ENCODE measurements at regions not wholly inside any gene's neighbourhood (a gene's known extent, or its start where the extent isn't known, plus 50 kb on each side); places are given as distances from the start of the nearest gene placed in this dataset.

GRCh38 chr4:74671080-74671698 is 123.1 kb downstream of the BTC start:
- Histone ChIP-seq H4K20me1 (ENCODE audit: insufficient read depth, low read length) (no peaks in the 10 kb centered on the region), H3K4me1 (ENCODE audit: insufficient read depth, low read length) (no peaks in the 10 kb centered on the region), H2AFZ (ENCODE audit: low read depth, low read length) (no peak overlapping the region), H3K27ac (ENCODE audit: low read depth, low read length) (no peak overlapping the region), H3K4me2 (ENCODE audit: low read length) (no peak overlapping the region), H3K4me3 (ENCODE audit: insufficient read depth, low read depth, low read length) (no peak overlapping the region), H3K9me3 (ENCODE audit: insufficient read depth, low read depth, low read length) (no peaks in the 10 kb centered on the region), H3K36me3 (ENCODE audit: insufficient read depth, low read length) (no peaks in the 10 kb centered on the region), H3K9ac (ENCODE audit: low read length) (no peak overlapping the region), H3K79me2 (ENCODE audit: insufficient read depth, low read length) (no peaks in the 10 kb centered on the region), H3K27me3 (ENCODE audit: insufficient read depth, low read length) (peaks cover 7% of the 10 kb centered on the region)
- Mint-ChIP-seq H3K27ac (ENCODE audit: unreplicated experiment) (no peak overlapping the region), H3K4me1 (ENCODE audit: low read depth, unreplicated experiment) (peaks cover 1% of the 10 kb centered on the region), H3K4me3 (ENCODE audit: unreplicated experiment) (no peak overlapping the region), H3K36me3 (ENCODE audit: low read depth, unreplicated experiment) (no peaks in the 10 kb centered on the region), H3K27me3 (ENCODE audit: low read depth, unreplicated experiment) (peaks cover 2% of the 10 kb centered on the region), H3K9me3 (ENCODE audit: unreplicated experiment) (no peaks in the 10 kb centered on the region)
- peak; percentile 70 for TF ChIP-seq CTCF (IDR thresholded peaks at IDR 0.05; ENCODE audit: insufficient read depth, low read depth, low read length)
- no peak for TF ChIP-seq EZH2 (IDR thresholded peaks at IDR 0.05; ENCODE audit: insufficient read depth, low read length)
- peak; percentile 32 for DNase-seq (ENCODE audit: low read depth)
- peak; percentile 49 for FAIRE-seq

GRCh38 chr4:74674750-74675149 is 119.6 kb downstream of the BTC start:
- no peak for FAIRE-seq
- H3K4me3 Mint-ChIP-seq (ENCODE audit: unreplicated experiment), result no peak overlapping the region
- H3K27ac Mint-ChIP-seq (ENCODE audit: unreplicated experiment), result no peak overlapping the region
- Histone ChIP-seq H3K27me3 (ENCODE audit: insufficient read depth, low read length) (peaks cover 7% of the 10 kb centered on the region), H3K9ac (ENCODE audit: low read length) (no peak overlapping the region), H3K36me3 (ENCODE audit: insufficient read depth, low read length) (no peaks in the 10 kb centered on the region), H2AFZ (ENCODE audit: low read depth, low read length) (no peak overlapping the region), H3K4me1 (ENCODE audit: insufficient read depth, low read length) (no peaks in the 10 kb centered on the region), H4K20me1 (ENCODE audit: insufficient read depth, low read length) (no peaks in the 10 kb centered on the region), H3K4me3 (ENCODE audit: insufficient read depth, low read depth, low read length) (no peak overlapping the region), H3K79me2 (ENCODE audit: insufficient read depth, low read length) (no peaks in the 10 kb centered on the region), H3K4me2 (ENCODE audit: low read length) (no peak overlapping the region), H3K27ac (ENCODE audit: low read depth, low read length) (no peak overlapping the region), H3K9me3 (ENCODE audit: insufficient read depth, low read depth, low read length) (no peaks in the 10 kb centered on the region)
- DNase-seq (ENCODE audit: low read depth), result no peak
- peaks cover 2% of the 10 kb centered on the region for H3K27me3 Mint-ChIP-seq (ENCODE audit: low read depth, unreplicated experiment)
- no peaks in the 10 kb centered on the region for H3K9me3 Mint-ChIP-seq (ENCODE audit: unreplicated experiment)
- no peaks in the 10 kb centered on the region for H3K36me3 Mint-ChIP-seq (ENCODE audit: low read depth, unreplicated experiment)
- TF ChIP-seq CTCF (IDR thresholded peaks at IDR 0.05; ENCODE audit: insufficient read depth, low read depth, low read length), result no peak
- TF ChIP-seq EZH2 (IDR thresholded peaks at IDR 0.05; ENCODE audit: insufficient read depth, low read length), result no peak
- H3K4me1 Mint-ChIP-seq (ENCODE audit: low read depth, unreplicated experiment), result peaks cover 1% of the 10 kb centered on the region

GRCh38 chr4:74675673-74676279 is 118.5 kb downstream of the BTC start:
- Histone ChIP-seq H3K27ac (ENCODE audit: low read depth, low read length) (no peak overlapping the region), H3K79me2 (ENCODE audit: insufficient read depth, low read length) (no peaks in the 10 kb centered on the region), H3K4me3 (ENCODE audit: insufficient read depth, low read depth, low read length) (no peak overlapping the region), H3K36me3 (ENCODE audit: insufficient read depth, low read length) (no peaks in the 10 kb centered on the region), H3K4me2 (ENCODE audit: low read length) (no peak overlapping the region), H4K20me1 (ENCODE audit: insufficient read depth, low read length) (no peaks in the 10 kb centered on the region), H3K27me3 (ENCODE audit: insufficient read depth, low read length) (peaks cover 7% of the 10 kb centered on the region), H2AFZ (ENCODE audit: low read depth, low read length) (no peak overlapping the region), H3K9me3 (ENCODE audit: insufficient read depth, low read depth, low read length) (no peaks in the 10 kb centered on the region), H3K4me1 (ENCODE audit: insufficient read depth, low read length) (no peaks in the 10 kb centered on the region), H3K9ac (ENCODE audit: low read length) (no peak overlapping the region)
- DNase-seq (ENCODE audit: low read depth), result peak; percentile 33
- Mint-ChIP-seq H3K4me1 (ENCODE audit: low read depth, unreplicated experiment) (no peaks in the 10 kb centered on the region), H3K27me3 (ENCODE audit: low read depth, unreplicated experiment) (peaks cover 2% of the 10 kb centered on the region), H3K4me3 (ENCODE audit: unreplicated experiment) (no peak overlapping the region), H3K9me3 (ENCODE audit: unreplicated experiment) (no peaks in the 10 kb centered on the region), H3K27ac (ENCODE audit: unreplicated experiment) (no peak overlapping the region), H3K36me3 (ENCODE audit: low read depth, unreplicated experiment) (no peaks in the 10 kb centered on the region)
- no peak for TF ChIP-seq EZH2 (IDR thresholded peaks at IDR 0.05; ENCODE audit: insufficient read depth, low read length)
- TF ChIP-seq CTCF (IDR thresholded peaks at IDR 0.05; ENCODE audit: insufficient read depth, low read depth, low read length), result peak; percentile 92
- peak; percentile 95 for FAIRE-seq
